GM12878 (cell line): ENCODE measurements at regions not wholly inside any gene's neighbourhood (a gene's known extent, or its start where the extent isn't known, plus 50 kb on each side); places are given as distances from the start of the nearest gene placed in this dataset.

Experiments
- HCFC1 ChIP-seq: fragments of 150-350 bp; IDR thresholded peaks from 2 replicates; pipeline ENCODE4 v1.6.1; 2014; ENCODE audit warnings: low read length
- NFYA ChIP-seq: IDR thresholded peaks from 2 replicates; pipeline ENCODE4 v1.6.1; 2011; ENCODE audit warnings: low read depth, mild to moderate bottlenecking, low read length, improper control_type of control experiment, borderline replicate concordance
- SUPT20H ChIP-seq: IDR thresholded peaks from 2 replicates; pipeline ENCODE4 v1.6.1; 2011; ENCODE audit warnings: low read depth, mild to moderate bottlenecking, low read length, moderate library complexity, borderline replicate concordance; ENCODE audit not compliant: control insufficient read depth
- TF ChIP-seq, protein P1 (sequence below): fragments of 450-650 bp; formaldehyde crosslinking; IDR thresholded peaks from 2 replicates; pipeline ENCODE4 v1.5.0; 2022; ENCODE audit warnings: mild to moderate bottlenecking, missing genetic modification characterization
- TF ChIP-seq, protein P2 (sequence below): fragments of 450-650 bp; IDR thresholded peaks from 2 replicates; pipeline ENCODE4 v1.6.1; 2016; ENCODE audit warnings: mild to moderate bottlenecking, moderate library complexity, borderline replicate concordance
- TF ChIP-seq, protein P3 (sequence below): IDR thresholded peaks from 2 replicates; pipeline ENCODE4 v1.6.1; 2011; ENCODE audit warnings: mild to moderate bottlenecking, low read depth, low read length, moderate library complexity; ENCODE audit not compliant: insufficient replicate concordance

DNA sequence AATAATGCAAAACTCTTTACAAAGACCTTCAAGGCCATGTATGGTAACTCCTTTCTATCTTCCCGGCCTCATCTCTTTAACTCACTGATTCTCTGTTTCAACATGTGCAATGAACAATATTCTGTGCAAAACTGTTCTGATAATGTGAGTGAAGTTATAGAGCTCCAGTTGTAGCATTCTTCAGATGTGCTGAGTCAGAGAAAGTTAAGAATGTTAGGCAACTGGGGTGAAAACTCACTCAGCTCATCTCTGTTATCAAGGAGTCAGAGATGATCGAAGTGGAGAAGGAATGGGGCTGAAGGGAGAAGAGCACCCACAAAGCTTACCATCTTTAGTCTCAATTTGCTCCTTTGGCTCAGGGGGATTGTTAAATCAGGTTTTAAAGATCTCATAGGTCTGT, 344.7 kb upstream of the NPSR1 start (continued):
- TF ChIP-seq, protein P1, sequence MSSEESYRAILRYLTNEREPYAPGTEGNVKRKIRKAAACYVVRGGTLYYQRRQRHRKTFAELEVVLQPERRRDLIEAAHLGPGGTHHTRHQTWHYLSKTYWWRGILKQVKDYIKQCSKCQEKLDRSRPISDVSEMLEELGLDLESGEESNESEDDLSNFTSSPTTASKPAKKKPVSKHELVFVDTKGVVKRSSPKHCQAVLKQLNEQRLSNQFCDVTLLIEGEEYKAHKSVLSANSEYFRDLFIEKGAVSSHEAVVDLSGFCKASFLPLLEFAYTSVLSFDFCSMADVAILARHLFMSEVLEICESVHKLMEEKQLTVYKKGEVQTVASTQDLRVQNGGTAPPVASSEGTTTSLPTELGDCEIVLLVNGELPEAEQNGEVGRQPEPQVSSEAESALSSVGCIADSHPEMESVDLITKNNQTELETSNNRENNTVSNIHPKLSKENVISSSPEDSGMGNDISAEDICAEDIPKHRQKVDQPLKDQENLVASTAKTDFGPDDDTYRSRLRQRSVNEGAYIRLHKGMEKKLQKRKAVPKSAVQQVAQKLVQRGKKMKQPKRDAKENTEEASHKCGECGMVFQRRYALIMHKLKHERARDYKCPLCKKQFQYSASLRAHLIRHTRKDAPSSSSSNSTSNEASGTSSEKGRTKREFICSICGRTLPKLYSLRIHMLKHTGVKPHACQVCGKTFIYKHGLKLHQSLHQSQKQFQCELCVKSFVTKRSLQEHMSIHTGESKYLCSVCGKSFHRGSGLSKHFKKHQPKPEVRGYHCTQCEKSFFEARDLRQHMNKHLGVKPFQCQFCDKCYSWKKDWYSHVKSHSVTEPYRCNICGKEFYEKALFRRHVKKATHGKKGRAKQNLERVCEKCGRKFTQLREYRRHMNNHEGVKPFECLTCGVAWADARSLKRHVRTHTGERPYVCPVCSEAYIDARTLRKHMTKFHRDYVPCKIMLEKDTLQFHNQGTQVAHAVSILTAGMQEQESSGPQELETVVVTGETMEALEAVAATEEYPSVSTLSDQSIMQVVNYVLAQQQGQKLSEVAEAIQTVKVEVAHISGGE: no peak
- TF ChIP-seq, protein P2, sequence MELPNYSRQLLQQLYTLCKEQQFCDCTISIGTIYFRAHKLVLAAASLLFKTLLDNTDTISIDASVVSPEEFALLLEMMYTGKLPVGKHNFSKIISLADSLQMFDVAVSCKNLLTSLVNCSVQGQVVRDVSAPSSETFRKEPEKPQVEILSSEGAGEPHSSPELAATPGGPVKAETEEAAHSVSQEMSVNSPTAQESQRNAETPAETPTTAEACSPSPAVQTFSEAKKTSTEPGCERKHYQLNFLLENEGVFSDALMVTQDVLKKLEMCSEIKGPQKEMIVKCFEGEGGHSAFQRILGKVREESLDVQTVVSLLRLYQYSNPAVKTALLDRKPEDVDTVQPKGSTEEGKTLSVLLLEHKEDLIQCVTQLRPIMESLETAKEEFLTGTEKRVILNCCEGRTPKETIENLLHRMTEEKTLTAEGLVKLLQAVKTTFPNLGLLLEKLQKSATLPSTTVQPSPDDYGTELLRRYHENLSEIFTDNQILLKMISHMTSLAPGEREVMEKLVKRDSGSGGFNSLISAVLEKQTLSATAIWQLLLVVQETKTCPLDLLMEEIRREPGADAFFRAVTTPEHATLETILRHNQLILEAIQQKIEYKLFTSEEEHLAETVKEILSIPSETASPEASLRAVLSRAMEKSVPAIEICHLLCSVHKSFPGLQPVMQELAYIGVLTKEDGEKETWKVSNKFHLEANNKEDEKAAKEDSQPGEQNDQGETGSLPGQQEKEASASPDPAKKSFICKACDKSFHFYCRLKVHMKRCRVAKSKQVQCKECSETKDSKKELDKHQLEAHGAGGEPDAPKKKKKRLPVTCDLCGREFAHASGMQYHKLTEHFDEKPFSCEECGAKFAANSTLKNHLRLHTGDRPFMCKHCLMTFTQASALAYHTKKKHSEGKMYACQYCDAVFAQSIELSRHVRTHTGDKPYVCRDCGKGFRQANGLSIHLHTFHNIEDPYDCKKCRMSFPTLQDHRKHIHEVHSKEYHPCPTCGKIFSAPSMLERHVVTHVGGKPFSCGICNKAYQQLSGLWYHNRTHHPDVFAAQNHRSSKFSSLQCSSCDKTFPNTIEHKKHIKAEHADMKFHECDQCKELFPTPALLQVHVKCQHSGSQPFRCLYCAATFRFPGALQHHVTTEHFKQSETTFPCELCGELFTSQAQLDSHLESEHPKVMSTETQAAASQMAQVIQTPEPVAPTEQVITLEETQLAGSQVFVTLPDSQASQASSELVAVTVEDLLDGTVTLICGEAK: no peak
- TF ChIP-seq HCFC1 (no peak), SUPT20H (no peak), NFYA (no peak)
- TF ChIP-seq, protein P3, sequence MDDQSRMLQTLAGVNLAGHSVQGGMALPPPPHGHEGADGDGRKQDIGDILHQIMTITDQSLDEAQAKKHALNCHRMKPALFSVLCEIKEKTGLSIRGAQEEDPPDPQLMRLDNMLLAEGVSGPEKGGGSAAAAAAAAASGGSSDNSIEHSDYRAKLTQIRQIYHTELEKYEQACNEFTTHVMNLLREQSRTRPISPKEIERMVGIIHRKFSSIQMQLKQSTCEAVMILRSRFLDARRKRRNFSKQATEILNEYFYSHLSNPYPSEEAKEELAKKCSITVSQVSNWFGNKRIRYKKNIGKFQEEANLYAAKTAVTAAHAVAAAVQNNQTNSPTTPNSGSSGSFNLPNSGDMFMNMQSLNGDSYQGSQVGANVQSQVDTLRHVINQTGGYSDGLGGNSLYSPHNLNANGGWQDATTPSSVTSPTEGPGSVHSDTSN: no peak
